CD4-positive, CD25-positive, alpha-beta regulatory T cell (primary cell): ENCODE measurements at regions not wholly inside any gene's neighbourhood (a gene's known extent, or its start where the extent isn't known, plus 50 kb on each side); places are given as distances from the start of the nearest gene placed in this dataset.

Experiments
- ATAC-seq, 2 donors: fragments of 150-1000 bp; cut with Tn5 transposase; one replicate each; pipeline ENCODE4 v1.10.0; 2021; ENCODE audit warnings: low read depth in 2 of 2, moderate number of reproducible peaks in 2 of 2, moderate library complexity in 1 of 2
- DNase-seq, 3 donors: peaks; one replicate each; pipeline versions ENCODE4 v3.0.0 to v3.0.0-alpha.2; 2012 to 2022; ENCODE audit warnings: mixed read lengths in 1 of 3
- H3K27ac ChIP-seq: one replicate; pipeline ENCODE4 v1.7.0; 2013; ENCODE audit warnings: mild to moderate bottlenecking, low read length; ENCODE audit not compliant: insufficient read depth, poor library complexity, severe bottlenecking
- H3K27me3 ChIP-seq: one replicate; pipeline ENCODE4 v1.7.0; 2013; ENCODE audit warnings: low read length; ENCODE audit not compliant: control insufficient read depth, insufficient read depth
- H3K36me3 ChIP-seq: one replicate; pipeline ENCODE4 v1.7.0; 2013; ENCODE audit warnings: mild to moderate bottlenecking, low read length, moderate library complexity; ENCODE audit not compliant: control insufficient read depth, insufficient read depth
- H3K4me1 ChIP-seq: 2 replicates; pipeline ENCODE4 v1.7.0; 2013; ENCODE audit warnings: mild to moderate bottlenecking, low read length; ENCODE audit not compliant: insufficient read depth, control insufficient read depth, poor library complexity, severe bottlenecking
- H3K4me3 ChIP-seq: one replicate; pipeline ENCODE4 v1.7.0; 2013; ENCODE audit warnings: low read depth, mild to moderate bottlenecking, low read length, moderate library complexity
- H3K9me3 ChIP-seq, 2 experiments: 1 replicate in 1 of 2; 2 replicates in 1 of 2; pipeline ENCODE4 v1.7.0; 2013; ENCODE audit warnings: low read length in 2 of 2, mild to moderate bottlenecking in 1 of 2, moderate library complexity in 1 of 2; ENCODE audit not compliant: control insufficient read depth in 2 of 2
- H3K27ac Mint-ChIP-seq, 3 donors: one replicate each; pipeline ENCODE4 v1.8.0; 2020 to 2022; ENCODE audit warnings: mild to moderate bottlenecking in 3 of 3, mixed read lengths in 3 of 3, moderate library complexity in 2 of 3
- H3K27me3 Mint-ChIP-seq: one replicate; pipeline ENCODE4 v1.8.0; 2022; ENCODE audit warnings: mild to moderate bottlenecking, mixed read lengths
- H3K36me3 Mint-ChIP-seq: one replicate; pipeline ENCODE4 v1.8.0; 2020; ENCODE audit warnings: mixed read lengths
- H3K4me1 Mint-ChIP-seq, 4 donors: one replicate each; pipeline ENCODE4 v1.8.0; 2020 to 2022; ENCODE audit warnings: mixed read lengths in 4 of 4, mild to moderate bottlenecking in 1 of 4
- H3K4me3 Mint-ChIP-seq, 4 donors: one replicate each; pipeline ENCODE4 v1.8.0; 2020 to 2022; ENCODE audit warnings: mild to moderate bottlenecking in 4 of 4, mixed read lengths in 4 of 4, moderate library complexity in 3 of 4
- H3K9me3 Mint-ChIP-seq, 7 donors: one replicate each; pipeline ENCODE4 v1.8.0; 2020 to 2022; ENCODE audit warnings: mixed read lengths in 7 of 7, mild to moderate bottlenecking in 3 of 7, moderate library complexity in 2 of 7

DNA sequence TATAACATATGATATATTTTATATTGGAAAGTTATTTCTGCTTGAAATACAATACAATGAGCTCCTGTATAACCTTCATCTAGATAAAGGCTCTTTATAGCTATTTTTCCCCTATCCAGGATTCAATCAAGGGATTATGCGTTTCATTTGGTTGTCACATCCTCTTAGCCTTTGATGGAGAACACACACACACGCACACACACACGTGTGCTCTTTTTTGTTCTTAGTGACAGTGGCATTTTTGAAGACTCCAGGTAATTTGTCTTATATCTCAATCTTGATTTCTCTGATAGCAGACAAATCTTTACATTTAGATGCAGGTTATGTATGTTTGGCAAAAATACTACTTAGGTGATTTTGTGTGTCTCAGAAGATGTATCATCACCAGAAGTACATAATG lies 144.2 kb upstream of the CEP126 start:
- Mint-ChIP-seq H3K36me3 (no peaks in the 10 kb centered on the region), H3K9me3 (peaks cover 0 to 19% (median 4%) of the 10 kb centered on the region in 7 donors), H3K4me1 (no peaks in the 10 kb centered on the region), H3K27ac (no peak overlapping the region), H3K4me3 (no peak overlapping the region), H3K27me3 (no peaks in the 10 kb centered on the region)
- H3K27ac ChIP-seq: no peak overlapping the region
- ATAC-seq (no peak), DNase-seq (no peak)
- H3K27me3 ChIP-seq: no peaks in the 10 kb centered on the region
- no peaks in the 10 kb centered on the region for H3K4me1 ChIP-seq
- no peak overlapping the region for H3K4me3 ChIP-seq
- H3K36me3 ChIP-seq: no peaks in the 10 kb centered on the region
- H3K9me3 ChIP-seq: no peaks in the 10 kb centered on the region

DNA sequence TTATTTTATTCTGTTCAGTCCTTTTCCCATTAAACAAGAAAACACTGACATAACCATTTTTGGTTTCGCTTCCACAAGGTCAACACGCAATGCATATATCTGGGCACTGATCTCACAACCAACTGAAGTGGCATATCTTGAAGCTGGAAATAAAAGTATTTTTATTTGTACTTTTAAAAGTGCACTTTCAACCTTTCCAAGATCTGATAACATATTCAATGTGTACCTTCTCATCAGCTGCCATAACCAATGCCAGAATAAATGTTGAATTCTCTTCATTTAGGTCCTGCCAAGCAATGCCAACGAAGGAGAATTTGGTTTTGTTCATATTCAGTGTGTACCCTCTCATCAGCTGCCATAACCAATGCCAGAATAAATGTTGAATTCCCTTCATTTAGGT lies 148.9 kb upstream of the CEP126 start:
- no peak overlapping the region for H3K4me3 Mint-ChIP-seq
- no peak for DNase-seq

DNA sequence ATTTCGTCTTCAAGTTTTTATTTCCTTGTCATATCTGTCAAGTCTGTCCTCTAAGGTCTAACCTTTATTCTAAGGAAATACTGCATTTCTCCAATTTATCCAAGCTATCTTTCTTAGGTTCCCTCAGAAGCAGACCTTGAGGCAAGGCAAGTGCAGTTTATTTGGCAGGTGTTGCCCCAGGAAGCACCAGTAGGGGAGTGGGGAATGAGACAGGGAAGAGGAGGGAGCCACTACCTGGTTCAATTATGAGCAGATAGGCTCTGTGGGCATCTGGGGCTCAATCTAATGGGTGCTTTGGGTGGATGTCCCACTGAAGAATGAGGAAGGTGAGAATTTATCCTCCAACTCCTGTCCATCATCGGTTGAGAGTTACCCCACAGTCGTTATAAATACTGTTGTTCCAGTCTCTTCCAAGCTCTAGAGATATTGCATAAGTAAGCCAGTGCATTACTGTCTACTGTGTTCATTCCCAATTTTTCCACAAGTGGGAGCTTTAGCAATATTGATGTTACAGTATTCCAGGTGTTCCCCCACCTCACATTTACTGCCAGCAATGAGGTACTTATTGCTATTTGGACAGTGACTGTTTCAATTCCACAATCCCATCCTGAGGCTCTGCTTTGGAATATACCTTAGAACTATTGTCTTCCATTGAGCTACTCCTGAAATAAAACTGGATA lies 154.9 kb upstream of the CEP126 start:
- no peaks in the 10 kb centered on the region for H3K9me3 ChIP-seq
- peaks cover 0 to 6% (median 1%) of the 10 kb centered on the region in 7 donors for H3K9me3 Mint-ChIP-seq

More for the DNA sequence above, 148.9 kb upstream of the CEP126 start:
- no peak overlapping the region for H3K4me3 ChIP-seq
- Mint-ChIP-seq H3K27ac (no peak overlapping the region), H3K9me3 (peaks cover 0 to 15% (median 4%) of the 10 kb centered on the region in 7 donors), H3K4me1 (no peaks in the 10 kb centered on the region), H3K27me3 (peaks cover 5% of the 10 kb centered on the region), H3K36me3 (no peaks in the 10 kb centered on the region)
- no peak for ATAC-seq
- no peaks in the 10 kb centered on the region for H3K36me3 ChIP-seq
- H3K27me3 ChIP-seq: no peaks in the 10 kb centered on the region
- no peak overlapping the region for H3K27ac ChIP-seq
- H3K4me1 ChIP-seq: no peaks in the 10 kb centered on the region
- no peaks in the 10 kb centered on the region for H3K9me3 ChIP-seq

DNA sequence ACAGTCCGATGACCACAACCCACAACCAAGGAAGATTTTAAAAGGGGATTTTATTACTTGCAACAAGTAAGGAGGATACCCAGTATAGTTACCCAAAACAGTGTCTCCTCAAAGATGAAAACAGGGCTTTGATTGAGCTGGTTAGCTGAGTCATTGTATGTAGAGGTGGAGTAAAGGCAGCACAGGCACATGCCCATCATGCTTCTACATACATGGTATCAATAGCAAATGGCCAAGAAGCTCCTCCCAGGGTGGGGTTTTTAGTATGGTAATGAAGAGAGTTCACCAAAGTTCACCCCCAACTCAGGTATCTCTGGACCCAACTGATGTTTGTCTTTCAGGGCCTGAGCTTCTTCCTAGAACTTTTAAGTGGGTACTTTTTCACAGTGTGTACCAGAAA lies 157.1 kb upstream of the CEP126 start:
- H3K27ac Mint-ChIP-seq: no peak overlapping the region
- H3K27me3 ChIP-seq: no peaks in the 10 kb centered on the region
- H3K4me1 ChIP-seq: no peaks in the 10 kb centered on the region
- H3K27ac ChIP-seq: no peak overlapping the region
- H3K9me3 ChIP-seq: no peaks in the 10 kb centered on the region
- no peaks in the 10 kb centered on the region for H3K36me3 ChIP-seq
- no peak for ATAC-seq
- H3K36me3 Mint-ChIP-seq: no peaks in the 10 kb centered on the region
- no peak for DNase-seq
- H3K4me3 ChIP-seq: no peak overlapping the region
- peaks cover 0 to 3% (median 0%) of the 10 kb centered on the region in 7 donors for H3K9me3 Mint-ChIP-seq
- no peaks in the 10 kb centered on the region for H3K4me1 Mint-ChIP-seq
- no peaks in the 10 kb centered on the region for H3K27me3 Mint-ChIP-seq
- no peak overlapping the region for H3K4me3 Mint-ChIP-seq

More for the DNA sequence above, 154.9 kb upstream of the CEP126 start:
- Histone ChIP-seq H3K27ac (no peak overlapping the region), H3K4me1 (no peaks in the 10 kb centered on the region), H3K27me3 (no peaks in the 10 kb centered on the region), H3K4me3 (no peak overlapping the region), H3K36me3 (no peaks in the 10 kb centered on the region)
- H3K4me3 Mint-ChIP-seq: no peak overlapping the region
- H3K4me1 Mint-ChIP-seq: no peaks in the 10 kb centered on the region
- no peak for DNase-seq
- no peak for ATAC-seq
- H3K36me3 Mint-ChIP-seq: no peaks in the 10 kb centered on the region
- peaks cover 5% of the 10 kb centered on the region for H3K27me3 Mint-ChIP-seq
- H3K27ac Mint-ChIP-seq: no peak overlapping the region

DNA sequence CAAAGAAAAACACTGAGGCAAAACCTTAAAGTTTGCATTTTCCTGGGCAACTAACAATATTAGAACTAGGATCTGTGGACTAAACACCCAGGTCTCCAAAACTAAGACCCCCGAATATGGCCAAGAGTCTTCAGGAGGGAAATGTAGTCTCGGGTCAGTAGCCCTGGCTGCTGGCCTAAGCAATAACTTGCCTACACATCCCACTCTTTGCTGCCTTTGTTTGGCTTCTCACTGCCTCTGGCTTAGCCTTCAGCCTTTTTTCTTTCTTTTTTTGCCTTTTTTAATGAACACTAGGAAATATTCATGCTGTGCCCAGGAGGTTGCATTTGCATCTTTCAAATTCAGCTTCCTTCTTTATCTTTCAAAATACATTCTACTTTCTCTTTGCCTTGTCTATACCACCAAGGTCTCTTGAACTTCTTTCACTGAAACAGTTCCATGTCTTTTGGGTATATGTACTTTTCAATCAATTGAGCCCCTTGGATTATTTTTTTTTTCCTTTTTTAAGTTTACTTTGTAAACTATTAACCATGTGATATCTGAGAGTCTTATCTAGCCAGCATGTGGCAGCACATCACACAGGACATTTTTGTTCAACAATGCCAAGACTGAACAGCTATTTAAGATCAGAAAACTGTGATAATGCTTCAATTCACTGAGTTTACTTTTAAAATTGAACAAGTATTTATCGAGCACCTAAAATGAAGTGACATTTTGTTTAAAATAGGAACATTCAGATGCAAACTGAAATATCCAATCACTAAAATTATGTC lies 165.0 kb upstream of the TRPC6 start:
- no peaks in the 10 kb centered on the region for H3K36me3 ChIP-seq
- ATAC-seq (no peak), DNase-seq (no peak)
- no peaks in the 10 kb centered on the region for H3K27me3 ChIP-seq
- H3K4me1 ChIP-seq: no peaks in the 10 kb centered on the region
- H3K4me3 ChIP-seq: no peak overlapping the region
- no peaks in the 10 kb centered on the region for H3K36me3 Mint-ChIP-seq
- peaks cover 0 to 4% (median 0%) of the 10 kb centered on the region in 7 donors for H3K9me3 Mint-ChIP-seq
- no peaks in the 10 kb centered on the region for H3K4me1 Mint-ChIP-seq
- no peak overlapping the region for H3K27ac Mint-ChIP-seq
- no peaks in the 10 kb centered on the region for H3K27me3 Mint-ChIP-seq
- no peak overlapping the region for H3K4me3 Mint-ChIP-seq
- H3K9me3 ChIP-seq: no peaks in the 10 kb centered on the region
- no peak overlapping the region for H3K27ac ChIP-seq

DNA sequence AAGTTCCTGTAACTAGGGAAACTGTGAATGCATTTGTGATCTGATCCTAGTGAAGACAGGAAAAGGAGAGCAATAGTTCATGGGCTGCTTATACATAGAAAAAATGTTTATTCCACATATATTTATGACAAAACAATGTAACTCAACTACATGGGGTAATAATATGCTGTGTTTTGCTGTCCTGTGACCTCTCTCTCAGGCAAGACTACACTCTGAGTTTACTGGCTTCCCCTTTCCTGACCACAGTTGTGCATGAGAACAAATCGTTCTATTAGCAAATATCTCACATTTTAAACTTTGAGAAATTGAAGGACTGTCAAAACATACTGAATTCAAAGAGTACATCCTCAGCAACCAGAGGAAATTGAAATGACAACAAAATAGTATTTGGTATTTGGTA lies 161.9 kb upstream of the TRPC6 start:
- Mint-ChIP-seq H3K27ac (no peak overlapping the region), H3K4me1 (no peaks in the 10 kb centered on the region), H3K9me3 (peaks cover 0 to 4% (median 0%) of the 10 kb centered on the region in 7 donors), H3K4me3 (no peak overlapping the region), H3K36me3 (no peaks in the 10 kb centered on the region), H3K27me3 (no peaks in the 10 kb centered on the region)
- DNase-seq (no peak), ATAC-seq (no peak)
- Histone ChIP-seq H3K36me3 (no peaks in the 10 kb centered on the region), H3K27ac (no peak overlapping the region), H3K4me3 (no peak overlapping the region), H3K27me3 (no peaks in the 10 kb centered on the region), H3K4me1 (no peaks in the 10 kb centered on the region), H3K9me3 (no peaks in the 10 kb centered on the region)

DNA sequence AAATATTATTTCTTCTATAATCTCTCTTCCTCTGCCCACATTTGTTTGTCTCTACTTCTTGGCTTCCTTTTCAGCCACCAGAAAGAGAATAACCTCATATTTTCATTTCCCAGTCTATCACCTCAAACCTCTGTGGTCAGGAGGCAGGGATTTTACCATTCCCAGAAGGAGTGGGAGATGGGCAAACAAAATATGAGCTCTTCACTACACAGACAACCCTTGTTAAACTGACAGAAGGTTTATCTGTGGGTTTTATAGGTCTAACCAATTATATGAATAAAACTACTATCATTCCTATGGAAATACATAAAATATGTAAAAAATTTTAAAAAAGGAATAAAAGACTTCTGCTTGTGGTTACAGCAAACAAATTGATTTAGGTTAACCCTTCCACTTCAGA lies 160.0 kb upstream of the TRPC6 start:
- Mint-ChIP-seq H3K4me1 (no peaks in the 10 kb centered on the region), H3K4me3 (no peak overlapping the region), H3K27me3 (no peaks in the 10 kb centered on the region), H3K27ac (no peak overlapping the region), H3K36me3 (no peaks in the 10 kb centered on the region), H3K9me3 (peaks cover 0 to 6% (median 2%) of the 10 kb centered on the region in 7 donors)
- DNase-seq (no peak), ATAC-seq (no peak)
- Histone ChIP-seq H3K4me1 (no peaks in the 10 kb centered on the region), H3K27ac (no peak overlapping the region), H3K27me3 (no peaks in the 10 kb centered on the region), H3K36me3 (no peaks in the 10 kb centered on the region), H3K9me3 (no peaks in the 10 kb centered on the region), H3K4me3 (no peak overlapping the region)
